ENCODE measurements at regions not wholly inside any gene's neighbourhood (a gene's known extent, or its start where the extent isn't known, plus 50 kb on each side); places are given as distances from the start of the nearest gene placed in this dataset.
"Not testable (repeated sequence)": the region's sequence is repeated elsewhere in the genome, so short reads cannot be mapped to it uniquely, and the experiment has no call there.

- no peak for DNase-seq
Measured at GRCh38 chr1:189633658-189634057, 844.0 kb downstream of the BRINP3 start.

DNA sequence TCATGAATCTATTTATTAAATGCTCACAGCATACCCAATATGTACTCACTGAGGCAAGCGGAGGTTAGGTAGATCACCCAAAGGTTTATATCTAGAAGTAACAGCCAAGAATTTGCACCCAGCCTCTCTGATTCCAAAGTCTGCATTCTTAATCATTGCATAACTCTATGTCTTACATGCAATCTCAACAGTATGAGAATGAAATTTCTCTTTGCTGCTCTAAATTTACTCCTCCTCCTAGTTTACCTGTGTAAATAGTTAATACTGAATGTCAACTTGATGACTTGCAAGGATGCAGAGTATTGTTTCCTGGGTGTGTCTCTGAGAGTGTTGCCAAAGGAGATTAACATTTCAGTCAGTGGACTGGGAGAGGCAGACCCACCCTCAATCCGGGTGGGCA lies 840.6 kb downstream of the BRINP3 start:
- DNase-seq: no peak

GRCh38 chr1:189644156-189644555 lies 833.5 kb downstream of the BRINP3 start:
- not testable (repeated sequence) for DNase-seq

- DNase-seq: no peak
Measured at GRCh38 chr1:189644970-189645369, 832.7 kb downstream of the BRINP3 start.

DNA sequence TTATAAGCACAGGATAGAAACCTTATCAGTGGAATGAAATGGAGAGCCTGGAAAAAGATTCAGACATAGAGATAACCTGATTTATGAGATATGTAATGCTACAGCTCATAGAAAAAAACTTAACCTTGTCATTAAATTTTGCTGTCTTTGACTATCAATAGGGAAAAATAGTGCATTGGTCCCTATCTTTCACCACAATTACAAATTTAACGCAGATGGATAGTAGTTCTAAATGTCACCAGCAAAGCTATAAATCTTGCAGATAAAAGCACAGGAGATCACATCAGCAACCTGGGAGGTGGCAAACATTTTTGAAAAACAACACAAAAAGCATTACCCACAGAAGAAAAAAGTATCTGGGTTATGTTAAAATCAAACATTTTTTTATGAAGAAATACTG lies 831.6 kb downstream of the BRINP3 start:
- no peak for DNase-seq

DNA sequence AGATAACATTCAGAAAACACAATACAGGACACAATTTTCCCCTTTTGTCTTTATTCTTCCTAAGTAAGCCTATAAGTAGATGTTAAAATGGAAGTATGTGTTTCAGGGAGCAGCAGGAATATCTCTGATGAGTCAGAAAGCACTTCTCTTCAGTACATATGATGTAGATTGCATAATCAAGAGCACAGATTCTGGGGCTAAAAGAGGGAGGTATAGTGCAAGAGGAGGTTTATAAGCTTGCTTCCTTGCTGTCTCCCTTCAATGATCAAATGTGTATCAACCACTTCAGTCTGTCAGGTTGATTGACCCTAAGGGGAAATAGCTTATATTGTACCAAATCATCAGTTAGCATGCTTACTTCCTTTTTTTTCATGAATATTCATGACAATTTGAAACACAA lies 822.8 kb downstream of the BRINP3 start:
- DNase-seq: no peak

- no peak for DNase-seq
Measured at GRCh38 chr1:189656628-189657530, 820.8 kb downstream of the BRINP3 start.

GRCh38 chr1:189657715-189658114 lies 819.9 kb downstream of the BRINP3 start:
- no peak for DNase-seq

DNA sequence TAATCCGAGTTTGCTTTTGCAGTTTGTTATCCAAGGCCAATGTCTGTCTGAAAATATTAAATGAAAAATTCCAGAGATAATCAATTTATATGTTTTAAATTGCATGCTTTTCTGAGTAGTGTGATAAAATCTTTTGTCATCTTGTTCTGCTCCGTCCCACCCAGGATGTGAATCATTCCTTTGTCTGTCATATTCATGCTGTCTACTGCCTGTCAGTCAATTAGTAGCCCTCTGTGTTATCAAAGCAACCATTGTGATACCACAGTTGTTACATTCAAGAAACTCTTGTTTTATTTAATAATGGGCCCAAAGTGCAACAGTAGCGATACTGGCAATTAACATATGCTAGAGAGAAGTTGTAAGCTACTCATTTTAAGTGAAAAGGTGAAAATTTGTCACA lies 819.3 kb downstream of the BRINP3 start:
- DNase-seq: no peak

GRCh38 chr1:189659731-189660130 lies 817.9 kb downstream of the BRINP3 start:
- DNase-seq: no peak

DNA sequence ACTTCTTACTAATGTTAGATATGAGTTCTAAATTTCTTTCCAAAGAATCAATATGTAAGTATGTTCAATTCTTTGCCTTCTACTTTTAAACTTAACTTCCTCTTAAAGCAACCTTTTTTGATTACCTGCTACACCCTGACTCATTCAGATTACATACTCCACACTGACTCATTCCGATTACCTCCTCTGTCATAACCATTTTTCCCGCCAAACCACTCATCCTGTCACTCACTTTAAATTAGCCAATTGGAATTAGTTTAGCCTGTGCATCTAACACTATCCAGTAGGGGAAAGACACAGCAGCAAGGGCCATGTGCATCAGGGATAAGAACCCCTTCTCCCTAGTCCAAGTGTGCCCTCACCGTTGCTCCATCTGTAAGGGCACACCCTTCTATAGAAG lies 815.5 kb downstream of the BRINP3 start:
- DNase-seq: no peak

DNA sequence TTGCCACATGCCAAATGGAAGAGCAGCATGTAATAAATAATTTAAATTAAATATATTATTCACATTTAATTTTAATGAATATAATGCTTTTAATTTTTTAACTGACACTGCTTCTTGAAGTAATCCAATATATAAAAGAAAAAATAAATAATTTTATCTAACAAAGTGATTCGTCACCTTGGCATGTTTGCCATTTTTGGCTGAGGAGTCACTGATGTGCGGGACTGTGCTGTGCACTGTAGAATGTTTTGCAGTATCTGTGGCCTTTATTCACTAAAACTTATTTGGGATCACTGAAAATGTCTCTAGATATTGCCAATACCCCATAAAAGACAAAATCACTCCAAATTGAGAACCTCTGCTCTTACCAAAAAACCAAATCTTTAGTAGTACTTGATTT lies 807.8 kb downstream of the BRINP3 start:
- no peak for DNase-seq

- no peak for DNase-seq
Measured at GRCh38 chr1:189673217-189673616, 804.4 kb downstream of the BRINP3 start.

DNA sequence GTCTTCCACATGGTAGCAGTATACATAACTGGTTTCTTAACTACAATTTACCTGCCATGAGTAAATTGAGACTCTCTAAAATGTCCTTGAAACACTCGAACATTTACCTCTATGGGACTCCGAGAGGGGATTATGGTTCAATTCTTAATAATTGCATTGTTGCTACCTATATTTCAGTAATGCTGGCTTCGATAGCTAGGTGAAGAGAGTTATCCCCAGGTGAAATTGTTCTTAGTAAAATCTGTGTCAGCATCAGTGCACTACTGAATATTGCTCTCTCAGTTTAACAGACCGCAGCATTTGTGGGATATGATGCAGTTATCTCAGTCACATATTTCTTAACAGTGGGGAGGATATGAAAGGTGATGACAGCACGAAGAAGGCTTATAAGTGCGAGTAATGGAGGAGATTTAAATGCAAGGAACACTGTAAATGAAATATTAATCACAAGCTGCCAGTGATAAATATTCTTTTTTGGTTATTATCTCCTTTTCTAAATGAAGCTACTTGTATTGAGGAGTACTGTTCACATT lies 801.9 kb downstream of the BRINP3 start:
- DNase-seq: no peak

DNA sequence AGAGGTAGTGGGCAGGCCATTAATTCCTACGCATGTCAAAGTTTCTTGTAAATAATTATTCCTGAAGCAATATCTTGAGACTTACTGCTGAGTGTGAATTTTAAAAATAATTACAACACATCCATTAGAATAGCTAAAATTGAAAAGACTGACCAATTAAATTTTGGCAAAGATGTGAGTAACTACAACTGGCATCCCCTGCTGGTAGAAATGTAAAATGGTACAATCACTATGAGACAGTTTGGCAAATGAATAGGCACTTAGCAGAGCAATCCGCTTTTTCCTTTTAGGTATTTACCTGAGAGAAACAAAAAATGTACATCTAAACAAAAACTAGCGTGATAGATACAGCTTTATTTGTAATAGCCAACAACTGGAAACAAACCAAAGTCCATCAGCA lies 798.9 kb downstream of the BRINP3 start:
- DNase-seq: no peak

DNA sequence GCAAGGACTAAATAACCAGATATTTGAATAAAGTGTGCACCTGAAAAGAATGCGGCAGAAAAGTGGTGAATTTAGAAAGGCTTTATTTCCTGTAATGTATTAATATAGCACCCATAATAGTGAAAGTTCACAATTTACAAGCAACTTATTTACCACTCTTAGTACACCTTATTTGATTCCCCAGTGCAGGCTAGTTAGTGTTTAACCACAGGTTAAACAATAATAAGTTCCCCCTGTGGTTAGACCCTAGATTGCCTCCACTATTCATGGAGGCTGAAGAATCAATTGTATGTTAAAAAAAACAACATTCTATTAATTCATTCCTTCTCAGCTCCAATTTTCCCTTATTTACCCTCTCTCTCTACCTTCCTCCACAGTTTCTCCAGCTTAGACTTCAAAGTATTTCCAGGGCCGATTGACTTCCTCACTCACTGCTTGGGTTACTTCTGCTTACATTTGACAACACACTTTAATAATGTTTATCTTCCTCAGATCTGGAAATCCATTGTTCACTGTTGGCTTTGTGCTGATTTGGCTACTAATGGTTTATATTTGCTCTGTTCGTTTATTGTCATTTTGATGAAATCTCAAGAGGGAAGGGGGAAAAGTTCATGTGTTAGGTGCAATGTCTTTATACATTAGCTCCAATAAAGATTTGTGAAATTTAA lies 796.3 kb downstream of the BRINP3 start:
- no peak for DNase-seq

DNA sequence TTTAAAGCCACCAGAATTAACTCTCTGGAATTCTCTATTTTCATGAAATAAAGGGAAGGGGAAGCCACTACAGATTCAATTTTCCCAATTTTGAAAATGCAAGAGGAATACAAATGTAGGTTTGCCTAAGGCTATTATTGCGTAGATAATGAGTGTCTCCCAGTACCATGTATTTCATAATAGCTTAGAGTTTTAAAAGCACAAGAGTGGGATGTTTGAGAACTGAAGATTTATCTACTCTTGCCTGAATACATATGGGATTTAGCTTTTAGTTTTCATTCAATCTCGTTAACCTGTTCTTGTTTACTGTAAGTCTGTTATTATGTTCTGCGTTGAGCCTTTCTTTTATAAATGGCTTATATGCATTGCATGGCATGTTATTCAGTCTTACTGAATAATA lies 795.1 kb downstream of the BRINP3 start:
- no peak for DNase-seq

DNA sequence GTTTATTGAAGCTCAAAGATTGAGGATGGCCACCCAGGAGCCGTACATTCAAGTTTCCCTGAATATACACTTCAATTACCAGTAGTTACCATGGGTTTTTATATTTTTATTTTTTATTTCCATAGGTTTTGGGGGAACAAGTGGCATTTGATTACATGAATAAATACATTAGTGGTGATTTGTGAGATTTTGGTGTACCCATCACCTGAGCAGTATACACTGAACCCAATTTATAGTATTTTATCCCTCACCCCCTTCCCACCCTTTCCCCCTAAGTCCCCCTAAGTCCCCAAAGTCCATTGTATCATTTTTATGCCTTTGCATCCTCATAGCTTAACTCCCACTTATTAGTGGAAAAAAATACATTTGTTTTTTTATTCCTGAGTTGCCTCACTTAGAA lies 791.4 kb downstream of the BRINP3 start:
- DNase-seq: no peak

GRCh38 chr1:189693140-189693539 lies 784.5 kb downstream of the BRINP3 start:
- no peak for DNase-seq

DNA sequence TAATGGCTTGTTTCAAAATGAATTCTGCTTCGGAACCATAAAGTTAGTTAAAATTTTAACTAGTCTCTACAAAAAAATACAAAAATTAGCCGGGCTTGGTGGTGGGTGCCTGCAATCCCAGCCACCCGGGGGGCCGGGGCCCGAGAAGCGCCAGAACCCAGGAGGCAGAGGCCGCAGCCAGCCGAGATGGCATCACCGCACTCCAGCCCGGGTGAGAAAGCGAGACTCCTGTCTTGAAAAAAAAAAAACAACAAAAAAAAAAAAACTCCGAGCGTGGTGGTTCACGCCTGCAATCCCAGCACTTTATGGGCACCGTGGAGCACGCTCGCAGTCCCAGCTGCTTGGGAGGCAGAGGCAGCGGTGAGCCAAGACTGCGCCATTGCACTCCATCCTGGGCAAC lies 781.4 kb downstream of the BRINP3 start:
- no peak for DNase-seq

GRCh38 chr1:189697113-189697512 lies 780.6 kb downstream of the BRINP3 start:
- no peak for DNase-seq

GRCh38 chr1:189701606-189702005 lies 776.1 kb downstream of the BRINP3 start:
- DNase-seq: no peak

- DNase-seq: no peak
Measured at GRCh38 chr1:189706594-189706993, 771.1 kb downstream of the BRINP3 start.

- DNase-seq: no peak
Measured at GRCh38 chr1:189708674-189709073, 769.0 kb downstream of the BRINP3 start.

Measured in bone marrow (tissue), 2 donors.